ENCODE measurements at regions not wholly inside any gene's neighbourhood (a gene's known extent, or its start where the extent isn't known, plus 50 kb on each side); places are given as distances from the start of the nearest gene placed in this dataset.

GRCh38 chr1:30449003-30449402, 274.4 kb downstream of the MATN1 start:
- Mint-ChIP-seq H3K4me3 (no peak overlapping the region), H3K36me3 (ENCODE audit: low read depth) (peaks cover 3% of the 10 kb centered on the region), H3K27ac (no peak overlapping the region), H3K4me1 (no peaks in the 10 kb centered on the region), H3K27me3 (ENCODE audit: low read depth) (peaks cover 13% of the 10 kb centered on the region), H3K9me3 (peaks cover 13% of the 10 kb centered on the region)
- TF ChIP-seq CTCF (IDR thresholded peaks at IDR 0.05; ENCODE audit: unreplicated experiment in 3 of 3), result no peak

DNA sequence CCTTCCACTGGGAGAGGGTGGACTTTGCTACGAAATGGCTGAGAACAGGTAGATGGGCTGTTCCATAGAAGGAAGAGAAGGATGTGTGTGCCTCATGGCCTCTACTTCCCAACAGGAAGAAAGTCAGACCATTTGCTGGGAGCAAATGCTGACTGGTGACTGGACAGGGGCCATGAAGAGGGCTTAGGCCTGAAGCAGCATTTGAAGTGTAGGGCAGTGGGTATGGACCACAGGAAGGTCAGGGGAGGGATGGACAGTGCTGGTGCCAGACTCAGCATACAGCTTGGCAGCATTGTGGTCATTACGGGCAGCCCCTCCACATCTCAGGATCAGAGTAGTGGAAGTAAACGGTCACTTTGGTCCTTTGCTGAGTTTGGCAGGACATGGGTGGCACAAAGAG, 275.7 kb downstream of the MATN1 start:
- no peak overlapping the region for H3K4me3 Mint-ChIP-seq
- H3K27ac Mint-ChIP-seq, result no peak overlapping the region
- TF ChIP-seq CTCF (IDR thresholded peaks at IDR 0.05; ENCODE audit: unreplicated experiment in 3 of 3), result no peak
- peaks cover 9% of the 10 kb centered on the region for H3K9me3 Mint-ChIP-seq
- peaks cover 3% of the 10 kb centered on the region for H3K36me3 Mint-ChIP-seq (ENCODE audit: low read depth)
- no peaks in the 10 kb centered on the region for H3K4me1 Mint-ChIP-seq
- H3K27me3 Mint-ChIP-seq (ENCODE audit: low read depth), result peaks cover 13% of the 10 kb centered on the region

GRCh38 chr1:30447080-30447479, 276.3 kb downstream of the MATN1 start:
- Mint-ChIP-seq H3K27ac (no peak overlapping the region), H3K4me3 (no peak overlapping the region), H3K27me3 (ENCODE audit: low read depth) (peaks cover 9% of the 10 kb centered on the region), H3K4me1 (no peaks in the 10 kb centered on the region), H3K36me3 (ENCODE audit: low read depth) (peaks cover under 1% of the 10 kb centered on the region), H3K9me3 (peaks cover 6% of the 10 kb centered on the region)
- TF ChIP-seq CTCF (IDR thresholded peaks at IDR 0.05; ENCODE audit: unreplicated experiment in 3 of 3), result no peak

GRCh38 chr1:30446508-30446907, 276.9 kb downstream of the MATN1 start:
- Mint-ChIP-seq H3K9me3 (peaks cover 6% of the 10 kb centered on the region), H3K27me3 (ENCODE audit: low read depth) (peaks cover 9% of the 10 kb centered on the region), H3K27ac (no peak overlapping the region), H3K4me3 (no peak overlapping the region), H3K4me1 (no peaks in the 10 kb centered on the region), H3K36me3 (ENCODE audit: low read depth) (no peaks in the 10 kb centered on the region)
- TF ChIP-seq CTCF (IDR thresholded peaks at IDR 0.05; ENCODE audit: unreplicated experiment in 3 of 3), result no peak

DNA sequence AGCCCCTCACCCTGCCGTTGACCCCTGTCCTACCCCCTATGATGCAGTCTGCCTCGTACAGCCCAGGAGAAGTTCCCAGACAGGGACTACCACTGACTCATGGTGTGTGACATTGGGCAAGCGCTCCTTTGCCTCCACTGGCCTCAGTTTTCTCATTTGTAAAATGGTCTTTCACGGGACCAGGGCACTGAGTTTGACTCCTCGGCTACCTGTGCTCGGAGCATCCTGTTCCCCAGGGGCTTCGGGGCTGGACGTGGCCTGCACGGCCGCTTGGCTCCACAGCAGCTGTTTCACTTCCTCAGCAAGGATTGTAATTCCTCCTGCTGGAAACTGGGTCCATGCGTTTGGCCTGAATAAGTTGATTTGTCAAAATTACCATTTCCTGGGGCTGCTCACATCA, 277.3 kb downstream of the MATN1 start:
- Mint-ChIP-seq H3K9me3 (peaks cover 6% of the 10 kb centered on the region), H3K4me3 (no peak overlapping the region), H3K27ac (no peak overlapping the region), H3K27me3 (ENCODE audit: low read depth) (peaks cover 9% of the 10 kb centered on the region), H3K4me1 (no peaks in the 10 kb centered on the region), H3K36me3 (ENCODE audit: low read depth) (no peaks in the 10 kb centered on the region)
- no peak for TF ChIP-seq CTCF (IDR thresholded peaks at IDR 0.05; ENCODE audit: unreplicated experiment in 3 of 3)

GRCh38 chr1:30445449-30445848, 277.9 kb downstream of the MATN1 start:
- TF ChIP-seq CTCF (IDR thresholded peaks at IDR 0.05; ENCODE audit: unreplicated experiment in 3 of 3), result no peak
- H3K36me3 Mint-ChIP-seq (ENCODE audit: low read depth), result no peaks in the 10 kb centered on the region
- H3K9me3 Mint-ChIP-seq, result peaks cover 6% of the 10 kb centered on the region
- no peak overlapping the region for H3K27ac Mint-ChIP-seq
- no peak overlapping the region for H3K4me3 Mint-ChIP-seq
- H3K27me3 Mint-ChIP-seq (ENCODE audit: low read depth), result peaks cover 9% of the 10 kb centered on the region
- no peaks in the 10 kb centered on the region for H3K4me1 Mint-ChIP-seq
